ENCODE measurements at regions not wholly inside any gene's neighbourhood (a gene's known extent, or its start where the extent isn't known, plus 50 kb on each side); places are given as distances from the start of the nearest gene placed in this dataset.
"Not testable (repeated sequence)": the region's sequence is repeated elsewhere in the genome, so short reads cannot be mapped to it uniquely, and the experiment has no call there.

GRCh38 chr13:74272826-74273225 is 138.6 kb upstream of the KLF12 start:
- intact Hi-C loops (cut with DNase I) = no loop called here
- Histone ChIP-seq H3K36me3 (no peaks in the 10 kb centered on the region), H3K4me1 (no peaks in the 10 kb centered on the region), H3K9me3 (peaks cover 7% of the 10 kb centered on the region), H3K27ac (no peak overlapping the region), H3K27me3 (ENCODE audit: low read depth) (no peaks in the 10 kb centered on the region), H3K4me3 (no peak overlapping the region)
- ATAC-seq (no peak), DNase-seq (no peak)
- no peak for TF ChIP-seq CTCF (IDR thresholded peaks at IDR 0.05)

GRCh38 chr13:74270018-74270417 is 135.8 kb upstream of the KLF12 start:
- intact Hi-C loops (cut with DNase I) = no loop called here
- ATAC-seq (no peak), DNase-seq (no peak)
- Histone ChIP-seq H3K9me3 (peaks cover 10% of the 10 kb centered on the region), H3K27ac (no peak overlapping the region), H3K4me1 (no peaks in the 10 kb centered on the region), H3K27me3 (ENCODE audit: low read depth) (no peaks in the 10 kb centered on the region), H3K4me3 (no peak overlapping the region), H3K36me3 (no peaks in the 10 kb centered on the region)
- TF ChIP-seq CTCF (IDR thresholded peaks at IDR 0.05) = no peak

GRCh38 chr13:74266861-74267260 is 132.7 kb upstream of the KLF12 start:
- no peak for ATAC-seq
- DNase-seq = no peak
- Histone ChIP-seq H3K27me3 (ENCODE audit: low read depth) (no peaks in the 10 kb centered on the region), H3K27ac (no peak overlapping the region), H3K4me1 (no peaks in the 10 kb centered on the region), H3K4me3 (no peak overlapping the region), H3K9me3 (peaks cover 8% of the 10 kb centered on the region), H3K36me3 (no peaks in the 10 kb centered on the region)
- intact Hi-C loops (cut with DNase I) = no loop called here
- TF ChIP-seq CTCF (IDR thresholded peaks at IDR 0.05) = no peak

- peaks cover 5% of the 10 kb centered on the region for H3K9me3 ChIP-seq
- no peak for TF ChIP-seq CTCF (IDR thresholded peaks at IDR 0.05)
- no peak for ATAC-seq
- intact Hi-C loops (cut with DNase I) = no loop called here
- no peak overlapping the region for H3K4me3 ChIP-seq
- no peaks in the 10 kb centered on the region for H3K27me3 ChIP-seq (ENCODE audit: low read depth)
- no peaks in the 10 kb centered on the region for H3K36me3 ChIP-seq
- H3K27ac ChIP-seq = no peak overlapping the region
- no peak for DNase-seq
- no peaks in the 10 kb centered on the region for H3K4me1 ChIP-seq
Observed at GRCh38 chr13:74266309-74266708, 132.1 kb upstream of the KLF12 start.

- Histone ChIP-seq H3K9me3 (peaks cover 5% of the 10 kb centered on the region), H3K36me3 (no peaks in the 10 kb centered on the region), H3K27ac (no peak overlapping the region), H3K27me3 (ENCODE audit: low read depth) (no peaks in the 10 kb centered on the region), H3K4me1 (no peaks in the 10 kb centered on the region), H3K4me3 (no peak overlapping the region)
- TF ChIP-seq CTCF (IDR thresholded peaks at IDR 0.05) = no peak
- DNase-seq (no peak), ATAC-seq (no peak)
- intact Hi-C loops (cut with DNase I) = no loop called here
Observed at GRCh38 chr13:74264333-74264732, 130.1 kb upstream of the KLF12 start.

- H3K27me3 ChIP-seq (ENCODE audit: low read depth); intact Hi-C loops (cut with DNase I); ATAC-seq; H3K4me3 ChIP-seq; H3K9me3 ChIP-seq; DNase-seq; H3K36me3 ChIP-seq; H3K4me1 ChIP-seq; H3K27ac ChIP-seq: not testable (repeated sequence)
Observed at GRCh38 chr13:74260420-74260819, 126.2 kb upstream of the KLF12 start.

Measured in lower lobe of right lung (tissue), 2 donors.